Psoas muscle (tissue), 7 donors: ENCODE measurements at regions not wholly inside any gene's neighbourhood (a gene's known extent, or its start where the extent isn't known, plus 50 kb on each side); places are given as distances from the start of the nearest gene placed in this dataset.

ENCODE experiments used
- ATAC-seq, 4 donors: fragments of 200-7000 bp; cut with Tn5 transposase; one replicate each; pipeline ENCODE4 v1.9.1; 2020; ENCODE audit warnings: moderate library complexity in 3 of 4, mild to moderate bottlenecking in 2 of 4
- DNase-seq, 2 donors: peaks; one replicate each; pipeline ENCODE4 v3.0.0-alpha.2; 2020
- H3K27ac ChIP-seq: fragments of 200-600 bp; one replicate; pipeline ENCODE4 v1.8.0; 2022
- H3K27me3 ChIP-seq, 3 donors: fragments of 200-600 bp in 1 of 3; one replicate each; pipeline versions ENCODE4 v1.6.1 to v1.8.0; 2013 to 2022; ENCODE audit warnings: low read length in 2 of 3, mild to moderate bottlenecking in 2 of 3, moderate library complexity in 1 of 3; ENCODE audit not compliant: insufficient read depth in 3 of 3
- H3K36me3 ChIP-seq, 2 donors: fragments of 200-600 bp in 1 of 2; one replicate each; pipeline versions ENCODE4 v1.6.1 to v1.8.0; 2013 to 2022; ENCODE audit warnings: low read depth in 1 of 2, mild to moderate bottlenecking in 1 of 2, moderate library complexity in 1 of 2; ENCODE audit not compliant: insufficient read depth in 1 of 2
- H3K4me1 ChIP-seq: fragments of 200-600 bp; one replicate; pipeline ENCODE4 v1.8.0; 2022
- H3K4me3 ChIP-seq: fragments of 200-600 bp; one replicate; pipeline ENCODE4 v1.8.0; 2022; ENCODE audit warnings: mild to moderate bottlenecking
- H3K9me3 ChIP-seq: fragments of 200-600 bp; one replicate; pipeline ENCODE4 v1.8.0; 2022
- CTCF ChIP-seq: fragments of 200-600 bp; IDR thresholded peaks from one replicate; pipeline ENCODE4 v1.8.0; 2022; ENCODE audit warnings: antibody characterized with exemption
- WGBS, 3 donors: extraction: QIAGEN DNeasy Blood & Tissue Kit; methylation state at CpG; one replicate each; pipeline versions ENCODE4 v1.1.6 to v1.1.7; 2013; 5-methylcytosine and 5-hydroxymethylcytosine counted together
- intact Hi-C, 2 donors: fragments of 100-400 bp; cut with DNase I; formaldehyde crosslinking; loops; one replicate each; pipeline versions ENCODE4 v1.11.0 to v1.14.2; 2022
- donor health status: healthy with polysubstance abuse.
- donor health status: DM: no; HTN: no; CAD: no; lungs with moderate emphysema.
- donor health status: Bipolar disorder and iron deficiency.
- donor health status: healthy.
- donor health status: DM: yes; HTN: yes; CAD: no.
- donor health status: DM: no; HTN: no; CAD: no.
- donor health status: DM: yes; HTN: yes; CAD: no.

DNA sequence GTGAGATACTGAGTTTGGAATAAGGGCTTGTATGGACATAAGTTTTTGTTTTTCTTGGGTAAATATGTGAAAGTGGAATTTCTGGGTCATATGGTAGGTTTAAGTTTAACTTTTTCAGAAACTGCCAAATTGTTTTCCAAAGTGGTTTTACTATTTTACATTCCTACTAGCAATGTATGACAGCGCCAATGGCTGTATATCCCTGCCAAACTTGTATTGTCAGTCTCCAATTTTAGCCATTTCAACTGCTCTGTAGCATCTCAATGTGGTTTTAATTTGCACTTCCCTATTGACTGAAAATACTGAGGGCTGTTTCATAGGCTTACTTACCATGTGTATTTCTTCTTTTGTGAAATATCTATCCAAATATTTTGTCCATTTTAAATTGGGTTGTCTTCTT, 90.5 kb upstream of the ZNF32 start:
- Histone ChIP-seq H3K9me3 (no peaks in the 10 kb centered on the region), H3K4me1 (no peaks in the 10 kb centered on the region), H3K4me3 (no peak overlapping the region), H3K27ac (no peak overlapping the region), H3K27me3 (no peaks in the 10 kb centered on the region), H3K36me3 (no peaks in the 10 kb centered on the region)
- DNase-seq (no peak), ATAC-seq (no peak)
- no peak for TF ChIP-seq CTCF
- intact Hi-C loops, result no loop called here
- WGBS, 3 donors, result 74 to 85% (median 74%) methylated on average over 1 of the region's 1 CpG

DNA sequence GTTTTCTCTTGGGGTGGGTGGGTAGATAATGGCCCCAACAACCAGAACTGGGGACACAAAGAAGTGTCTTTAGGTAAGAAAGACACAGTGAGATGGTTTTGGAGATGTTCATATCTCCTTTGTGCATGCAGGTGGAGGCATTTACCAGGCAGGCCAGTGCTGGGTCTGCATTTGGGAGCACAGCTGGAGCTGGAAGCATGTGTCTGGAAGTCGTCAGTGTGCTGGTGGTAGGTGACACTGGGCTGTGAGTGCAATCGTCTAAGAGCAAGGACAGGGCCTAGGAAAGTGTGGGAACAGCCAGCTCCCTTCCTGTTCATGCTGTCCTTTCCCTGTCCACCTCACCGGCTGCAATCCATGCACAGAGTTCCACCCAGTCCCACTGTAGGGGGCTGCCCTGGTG, 88.3 kb upstream of the ZNF32 start:
- no peak for TF ChIP-seq CTCF
- WGBS, 3 donors, result 57 to 62% (median 62%) methylated on average over 3 of the region's 3 CpGs
- Histone ChIP-seq H3K27ac (no peak overlapping the region), H3K4me3 (no peak overlapping the region), H3K27me3 (no peaks in the 10 kb centered on the region), H3K4me1 (no peaks in the 10 kb centered on the region), H3K36me3 (no peaks in the 10 kb centered on the region), H3K9me3 (no peaks in the 10 kb centered on the region)
- ATAC-seq (no peak), DNase-seq (no peak)
- intact Hi-C loops, result no loop called here

GRCh38 chr10:43735907-43736306, 87.2 kb upstream of the ZNF32 start:
- Histone ChIP-seq H3K4me1 (no peaks in the 10 kb centered on the region), H3K4me3 (no peak overlapping the region), H3K27me3 (no peaks in the 10 kb centered on the region), H3K9me3 (no peaks in the 10 kb centered on the region), H3K27ac (no peak overlapping the region), H3K36me3 (no peaks in the 10 kb centered on the region)
- TF ChIP-seq CTCF, result no peak
- ATAC-seq (no peak), DNase-seq (no peak)
- intact Hi-C loops, result no loop called here
- 61 to 74% (median 65%) methylated on average over 2 of the region's 2 CpGs for WGBS, 3 donors

- Histone ChIP-seq H3K27me3 (no peaks in the 10 kb centered on the region), H3K27ac (no peak overlapping the region), H3K36me3 (no peaks in the 10 kb centered on the region), H3K4me3 (no peak overlapping the region), H3K4me1 (no peaks in the 10 kb centered on the region), H3K9me3 (no peaks in the 10 kb centered on the region)
- intact Hi-C loops, result no loop called here
- no peak for TF ChIP-seq CTCF
- no peak for DNase-seq
- ATAC-seq, result no peak
Observed at GRCh38 chr10:43734716-43735115, 86.0 kb upstream of the ZNF32 start.

DNA sequence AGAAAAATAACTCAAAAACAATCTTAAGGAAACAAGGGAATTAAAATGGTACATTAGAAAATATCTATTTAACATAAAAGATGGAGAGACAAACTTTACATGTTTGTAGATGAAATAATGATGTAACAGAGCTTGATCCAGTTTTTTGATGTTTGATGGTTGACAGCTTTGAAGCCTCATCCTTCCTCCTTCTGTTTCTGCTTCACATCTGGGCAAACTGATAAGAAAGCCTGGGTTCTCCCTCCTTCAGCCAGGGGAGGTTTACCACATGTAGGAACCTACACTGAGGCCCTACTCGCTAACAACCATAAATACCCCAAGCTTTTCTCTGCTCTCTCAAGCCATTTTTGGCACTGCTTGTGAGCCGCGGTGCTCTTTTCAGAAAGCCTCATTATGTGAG, 82.8 kb upstream of the ZNF32 start:
- intact Hi-C loops, result no loop called here
- 76 to 77% (median 77%) methylated on average over 3 of the region's 3 CpGs for WGBS, 3 donors
- Histone ChIP-seq H3K27ac (no peak overlapping the region), H3K4me1 (no peaks in the 10 kb centered on the region), H3K9me3 (no peaks in the 10 kb centered on the region), H3K36me3 (no peaks in the 10 kb centered on the region), H3K27me3 (no peaks in the 10 kb centered on the region), H3K4me3 (no peak overlapping the region)
- ATAC-seq, result no peak
- TF ChIP-seq CTCF, result no peak
- no peak for DNase-seq
